BLaER1 treated with 17β-estradiol and CSF1 and Interleukin-3, amounts not matched to agents 10 nM and 100 nM (cell line): ENCODE measurements at regions not wholly inside any gene's neighbourhood (a gene's known extent, or its start where the extent isn't known, plus 50 kb on each side); places are given as distances from the start of the nearest gene placed in this dataset.

ENCODE experiments used
- H3K27ac ChIP-seq, 11 experiments: shearing (Covaris generic); formaldehyde crosslinking; 2 replicates each; pipeline ENCODE4 v1.8.1; 2022
- H3K27me3 ChIP-seq, 11 experiments: shearing (Covaris generic); formaldehyde crosslinking; 2 replicates each; pipeline ENCODE4 v1.8.1; 2022
- H3K36me3 ChIP-seq, 11 experiments: shearing (Covaris generic); formaldehyde crosslinking; 2 replicates each; pipeline ENCODE4 v1.8.1; 2022
- H3K4me1 ChIP-seq, 10 experiments: shearing (Covaris generic); formaldehyde crosslinking; 2 replicates each; pipeline ENCODE4 v1.8.1; 2022
- H3K4me2 ChIP-seq, 11 experiments: shearing (Covaris generic); formaldehyde crosslinking; 2 replicates each; pipeline ENCODE4 v1.8.1; 2022
- H3K4me3 ChIP-seq, 10 experiments: shearing (Covaris generic); formaldehyde crosslinking; 2 replicates each; pipeline ENCODE4 v1.8.1; 2022
- H3K9ac ChIP-seq, 11 experiments: shearing (Covaris generic); formaldehyde crosslinking; 2 replicates each; pipeline ENCODE4 v1.8.1; 2022
- H3K9me3 ChIP-seq, 11 experiments: shearing (Covaris generic); formaldehyde crosslinking; replicated peaks in 1 of 11; 2 replicates each; pipeline ENCODE4 v1.8.1; 2022
- H4K20me1 ChIP-seq, 11 experiments: shearing (Covaris generic); formaldehyde crosslinking; 2 replicates each; pipeline ENCODE4 v1.8.1; 2022
- Cebpa-rat ChIP-seq, 11 experiments: shearing (Covaris generic); IDR thresholded peaks; 2 replicates each; pipeline ENCODE4 v1.8.1; 2022

DNA sequence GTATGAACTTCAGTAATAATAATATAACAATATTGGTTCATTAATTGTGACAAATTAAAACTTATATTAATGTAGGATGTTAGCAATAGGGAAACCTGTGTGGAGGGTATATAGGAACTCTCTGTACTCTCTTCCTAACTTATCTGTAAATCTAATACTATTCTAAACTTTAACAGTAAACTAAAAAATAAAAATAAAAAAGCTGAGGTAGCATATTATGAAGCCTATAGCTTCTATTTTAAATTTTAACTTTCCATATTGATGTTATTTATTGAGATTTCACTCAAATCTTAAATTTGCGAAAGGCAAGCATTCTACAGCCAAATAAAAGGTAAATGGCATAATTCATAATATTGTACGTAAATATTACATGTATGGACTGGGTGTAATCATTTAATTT lies 326.4 kb downstream of the MEI4 start:
- H4K20me1 ChIP-seq, result no peaks in the 10 kb centered on the region
- no peak for TF ChIP-seq Cebpa-rat (IDR thresholded peaks at IDR 0.05)
- H3K4me2 ChIP-seq, result no peak overlapping the region
- H3K27ac ChIP-seq, result no peak overlapping the region
- H3K4me3 ChIP-seq, result no peak overlapping the region
- no peaks in the 10 kb centered on the region for H3K36me3 ChIP-seq
- peaks cover 6 to 28% (median 16%) of the 10 kb centered on the region in 11 experiments; a peak in 13 of 22 replicates for H3K9me3 ChIP-seq
- no peak overlapping the region for H3K9ac ChIP-seq
- no peaks in the 10 kb centered on the region for H3K27me3 ChIP-seq
- H3K4me1 ChIP-seq, result no peaks in the 10 kb centered on the region

DNA sequence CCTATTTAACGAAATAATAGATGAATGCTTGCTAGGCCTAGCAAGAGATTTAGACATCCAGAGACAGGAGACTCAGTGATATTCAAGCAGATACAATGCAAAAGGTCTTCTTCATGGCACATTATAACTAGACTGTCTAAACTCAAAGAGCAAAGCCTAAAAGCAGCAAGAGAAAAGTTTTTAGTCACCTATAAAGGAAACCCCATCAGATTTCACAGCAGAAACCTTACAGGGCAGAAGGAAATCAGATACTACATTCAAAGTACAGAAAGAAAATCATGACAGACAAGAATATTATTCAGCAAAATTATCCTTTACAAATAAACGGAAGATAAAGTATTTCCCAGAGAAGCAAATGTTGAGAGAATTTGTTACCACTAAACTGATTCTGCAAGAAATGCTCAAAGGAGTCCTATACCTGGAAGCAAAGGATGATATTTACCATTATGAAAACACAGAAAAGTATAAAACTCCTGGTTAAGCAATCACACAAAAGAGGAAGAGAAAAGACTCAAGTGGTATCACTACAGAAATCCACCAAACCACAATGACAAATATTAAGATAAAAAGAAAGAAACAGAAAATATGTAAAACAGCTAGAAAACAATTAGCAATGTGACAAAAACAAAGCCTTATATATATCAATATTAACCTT lies 333.7 kb downstream of the MEI4 start:
- peak overlapping the region in 5 of 11 experiments; percentile 10 to 39 (median 31); a peak in 7 of 22 replicates for H3K4me2 ChIP-seq
- H4K20me1 ChIP-seq, result no peaks in the 10 kb centered on the region
- TF ChIP-seq Cebpa-rat (IDR thresholded peaks at IDR 0.05), result no peak
- H3K36me3 ChIP-seq, result no peaks in the 10 kb centered on the region
- H3K27ac ChIP-seq, result peak overlapping the region in 6 of 11 experiments; percentile 13 to 51 (median 20); a peak in 5 of 22 replicates
- H3K4me3 ChIP-seq, result no peak overlapping the region
- peaks cover 0 to 16% (median 5%) of the 10 kb centered on the region in 10 experiments; a peak in 10 of 20 replicates for H3K4me1 ChIP-seq
- no peak overlapping the region for H3K9ac ChIP-seq
- peaks cover 0 to 13% (median 10%) of the 10 kb centered on the region in 11 experiments; a peak in 10 of 22 replicates for H3K9me3 ChIP-seq
- H3K27me3 ChIP-seq, result no peaks in the 10 kb centered on the region

DNA sequence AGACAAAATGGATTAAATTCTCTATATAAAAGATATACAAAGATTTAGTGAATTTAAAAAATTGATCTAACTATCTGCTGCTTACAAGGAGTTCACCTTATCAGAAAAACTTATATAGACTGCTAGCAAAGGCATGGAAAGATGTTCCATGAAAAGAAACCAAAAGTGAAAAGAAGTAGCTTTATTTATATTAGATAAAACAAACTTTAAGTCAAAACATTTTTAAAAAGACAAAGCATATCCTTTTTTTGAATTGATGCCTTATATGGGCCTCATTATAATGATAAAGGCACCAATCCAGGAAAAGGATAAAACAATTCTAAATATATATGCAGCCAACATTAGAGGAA lies 334.2 kb downstream of the MEI4 start:
- no peak for TF ChIP-seq Cebpa-rat (IDR thresholded peaks at IDR 0.05)
- Histone ChIP-seq H3K9ac (no peak overlapping the region), H3K27ac (0 out of 22 replicates have a peak overlapping the region, but pooled peaks of 2 of the 11 experiments have one; percentile 16 to 19), H3K36me3 (no peaks in the 10 kb centered on the region), H3K9me3 (peaks cover 0 to 16% (median 9%) of the 10 kb centered on the region in 11 experiments; a peak in 8 of 22 replicates), H3K4me1 (peaks cover 0 to 16% (median 5%) of the 10 kb centered on the region in 10 experiments; a peak in 10 of 20 replicates), H4K20me1 (no peaks in the 10 kb centered on the region), H3K4me3 (no peak overlapping the region), H3K27me3 (no peaks in the 10 kb centered on the region), H3K4me2 (peak overlapping the region in 4 of 11 experiments; percentile 10 to 39 (median 26); a peak in 5 of 22 replicates)

DNA sequence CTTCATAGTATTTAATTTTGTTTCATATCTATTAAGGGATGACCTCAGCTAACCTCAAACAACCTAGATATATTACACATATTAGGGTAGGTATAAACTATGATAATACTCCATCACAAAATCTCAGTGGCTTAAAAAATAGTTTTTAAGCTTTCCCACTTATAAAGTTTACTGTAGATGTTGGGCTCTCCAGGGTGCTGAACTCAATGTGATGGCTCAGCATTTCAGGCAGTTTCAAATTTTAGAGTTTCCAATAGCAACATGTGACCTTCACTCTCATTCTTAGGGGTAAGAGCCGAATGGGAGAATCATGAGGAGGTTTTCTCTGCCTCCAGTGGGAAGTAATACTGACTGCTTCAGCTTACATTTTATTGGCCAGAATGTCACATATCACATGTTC lies 357.3 kb downstream of the MEI4 start:
- TF ChIP-seq Cebpa-rat (IDR thresholded peaks at IDR 0.05), result no peak
- no peaks in the 10 kb centered on the region for H3K4me1 ChIP-seq
- no peak overlapping the region for H3K9ac ChIP-seq

GRCh38 chr6:78020586-78020985 lies 367.7 kb downstream of the MEI4 start:
- H3K27ac ChIP-seq, result no peak overlapping the region
- no peaks in the 10 kb centered on the region for H4K20me1 ChIP-seq
- no peak overlapping the region for H3K4me2 ChIP-seq
- no peaks in the 10 kb centered on the region for H3K9me3 ChIP-seq
- H3K4me1 ChIP-seq, result no peaks in the 10 kb centered on the region
- no peak for TF ChIP-seq Cebpa-rat (IDR thresholded peaks at IDR 0.05)
- no peak overlapping the region for H3K4me3 ChIP-seq
- H3K9ac ChIP-seq, result no peak overlapping the region
- H3K27me3 ChIP-seq, result no peaks in the 10 kb centered on the region
- H3K36me3 ChIP-seq, result no peaks in the 10 kb centered on the region

More for the DNA sequence above, 357.3 kb downstream of the MEI4 start:
- H3K36me3 ChIP-seq, result no peaks in the 10 kb centered on the region
- no peak overlapping the region for H3K27ac ChIP-seq
- H4K20me1 ChIP-seq, result no peaks in the 10 kb centered on the region
- peaks cover 0 to 4% (median 0%) of the 10 kb centered on the region in 11 experiments; a peak in 1 of 22 replicates for H3K9me3 ChIP-seq
- no peak overlapping the region for H3K4me3 ChIP-seq
- H3K4me2 ChIP-seq, result no peak overlapping the region
- H3K27me3 ChIP-seq, result no peaks in the 10 kb centered on the region

DNA sequence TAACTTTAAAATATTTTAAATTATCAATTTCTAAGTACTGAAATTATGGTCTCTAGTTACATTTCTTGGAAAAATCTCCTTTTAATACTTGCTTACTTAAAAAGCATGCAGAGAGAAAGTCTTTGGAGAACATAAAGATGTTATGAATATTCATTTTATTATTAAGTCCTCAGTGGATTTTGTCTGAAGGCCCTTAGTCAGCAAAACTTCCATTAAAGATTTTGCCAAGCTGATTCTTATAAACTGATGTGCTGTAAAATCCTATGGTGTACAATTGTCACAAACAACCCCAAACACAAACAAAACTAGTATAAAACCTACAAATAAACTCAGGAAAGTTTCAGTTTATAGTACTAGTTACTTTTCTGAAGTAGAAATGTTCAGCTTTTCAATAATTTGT lies 372.7 kb downstream of the MEI4 start:
- H3K36me3 ChIP-seq, result no peaks in the 10 kb centered on the region
- no peak overlapping the region for H3K4me3 ChIP-seq
- H3K9ac ChIP-seq, result no peak overlapping the region
- H3K4me2 ChIP-seq, result no peak overlapping the region
- H4K20me1 ChIP-seq, result no peaks in the 10 kb centered on the region
- peaks cover 0 to 11% (median 0%) of the 10 kb centered on the region in 11 experiments; a peak in 6 of 22 replicates for H3K9me3 ChIP-seq
- no peaks in the 10 kb centered on the region for H3K4me1 ChIP-seq
- no peak for TF ChIP-seq Cebpa-rat (IDR thresholded peaks at IDR 0.05)
- H3K27ac ChIP-seq, result no peak overlapping the region
- no peaks in the 10 kb centered on the region for H3K27me3 ChIP-seq

DNA sequence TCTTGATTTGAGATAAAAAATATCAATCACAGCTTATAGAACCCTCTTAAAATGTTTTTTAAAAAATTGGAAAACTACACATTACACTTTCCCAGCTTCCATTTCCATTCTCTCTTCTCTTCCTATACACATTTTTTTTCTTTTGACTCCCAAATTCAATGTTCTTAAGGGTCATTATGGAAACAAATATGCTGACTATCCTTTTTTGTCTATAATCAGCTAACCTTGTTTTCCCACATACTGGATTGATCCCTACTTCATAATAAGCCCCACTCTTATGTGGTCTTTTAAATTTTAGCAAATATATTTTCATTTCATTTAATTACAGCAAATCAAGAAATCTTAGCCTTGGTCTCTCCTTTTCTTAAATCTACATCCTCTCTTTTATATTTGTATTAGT lies 378.4 kb downstream of the MEI4 start:
- Histone ChIP-seq H3K27ac (no peak overlapping the region), H3K36me3 (no peaks in the 10 kb centered on the region), H4K20me1 (no peaks in the 10 kb centered on the region), H3K4me2 (no peak overlapping the region), H3K4me3 (no peak overlapping the region), H3K9me3 (peaks cover 0 to 11% (median 0%) of the 10 kb centered on the region in 11 experiments; a peak in 6 of 22 replicates), H3K4me1 (no peaks in the 10 kb centered on the region), H3K27me3 (no peaks in the 10 kb centered on the region), H3K9ac (no peak overlapping the region)
- TF ChIP-seq Cebpa-rat (IDR thresholded peaks at IDR 0.05), result no peak

DNA sequence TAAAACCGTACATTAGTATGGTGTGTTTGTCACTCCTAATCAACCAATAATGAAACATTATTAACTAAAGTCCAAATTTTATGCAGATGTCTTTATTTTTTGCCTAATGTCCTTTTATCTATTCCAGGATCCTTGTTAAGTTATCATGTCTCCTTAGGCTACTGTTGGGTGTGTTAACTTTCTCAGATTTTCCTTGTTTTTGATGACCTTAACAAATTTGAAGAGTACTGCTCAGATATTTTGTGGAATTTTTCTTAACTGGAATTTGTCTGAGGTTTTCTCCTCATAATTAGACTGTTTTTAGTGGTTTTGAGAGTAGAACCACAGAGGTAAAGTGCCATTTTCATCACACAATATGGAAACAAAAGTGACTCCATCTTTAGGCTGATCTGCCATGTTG lies 406.3 kb downstream of the MEI4 start:
- Histone ChIP-seq H3K36me3 (no peaks in the 10 kb centered on the region), H3K27me3 (no peaks in the 10 kb centered on the region), H3K9ac (no peak overlapping the region), H3K4me1 (peaks cover 0 to 42% (median 0%) of the 10 kb centered on the region in 10 experiments; a peak in 6 of 20 replicates), H3K27ac (no peak overlapping the region), H3K4me3 (no peak overlapping the region), H4K20me1 (no peaks in the 10 kb centered on the region), H3K4me2 (no peak overlapping the region), H3K9me3 (no peaks in the 10 kb centered on the region)
- TF ChIP-seq Cebpa-rat (IDR thresholded peaks at IDR 0.05), result no peak

DNA sequence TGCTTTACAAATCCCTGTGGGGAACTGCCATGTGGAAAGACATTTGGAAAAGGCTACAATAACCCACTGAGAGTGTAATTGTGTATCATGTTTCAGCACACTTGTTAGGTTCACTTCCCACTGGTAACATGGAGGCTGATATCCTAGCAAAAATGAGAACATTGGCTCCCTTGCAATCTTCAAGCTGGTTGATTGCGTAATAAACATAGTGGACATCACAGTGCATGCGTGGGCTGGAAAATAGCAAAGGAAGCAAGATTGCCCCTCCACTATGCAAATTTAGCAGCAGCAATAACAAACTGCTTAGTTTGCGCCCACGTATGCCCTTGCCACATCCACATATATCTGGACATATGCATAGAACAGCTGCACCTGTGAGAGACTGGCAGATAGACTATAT lies 410.2 kb downstream of the MEI4 start:
- Histone ChIP-seq H3K27ac (no peak overlapping the region), H3K9me3 (no peaks in the 10 kb centered on the region), H3K9ac (no peak overlapping the region), H3K27me3 (no peaks in the 10 kb centered on the region), H3K4me3 (no peak overlapping the region), H3K4me2 (peak overlapping the region in 3 of 11 experiments; percentile 23 to 72 (median 58); a peak in 5 of 22 replicates), H3K36me3 (no peaks in the 10 kb centered on the region), H3K4me1 (peaks cover 0 to 42% (median 0%) of the 10 kb centered on the region in 10 experiments; a peak in 6 of 20 replicates), H4K20me1 (no peaks in the 10 kb centered on the region)
- TF ChIP-seq Cebpa-rat (IDR thresholded peaks at IDR 0.05), result peak; percentile 63 to 95 (median 82)

DNA sequence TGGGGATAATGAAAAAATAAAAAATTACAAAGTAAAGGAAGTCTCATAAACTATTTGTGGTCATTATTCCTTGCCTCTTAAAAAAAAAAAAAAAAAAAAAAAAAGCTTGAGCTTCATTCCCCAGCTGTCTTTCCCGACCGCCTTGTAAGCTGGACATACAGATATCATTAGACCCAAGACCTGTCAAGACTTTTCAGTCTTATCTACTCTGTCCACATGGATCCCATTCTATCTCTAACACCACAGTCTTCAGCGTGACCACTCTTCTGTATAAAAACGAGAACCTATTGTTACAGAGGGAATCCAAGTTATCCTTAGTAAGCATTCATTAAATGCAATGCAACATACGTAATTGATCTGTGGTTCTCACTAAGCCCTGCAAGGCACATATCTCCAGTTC lies 423.5 kb downstream of the MEI4 start:
- Histone ChIP-seq H4K20me1 (no peaks in the 10 kb centered on the region), H3K27me3 (no peaks in the 10 kb centered on the region), H3K4me2 (no peak overlapping the region), H3K4me3 (no peak overlapping the region), H3K36me3 (no peaks in the 10 kb centered on the region), H3K9ac (no peak overlapping the region), H3K4me1 (no peaks in the 10 kb centered on the region), H3K27ac (no peak overlapping the region), H3K9me3 (no peaks in the 10 kb centered on the region)
- TF ChIP-seq Cebpa-rat (IDR thresholded peaks at IDR 0.05), result no peak
